ENCODE measurements at regions not wholly inside any gene's neighbourhood (a gene's known extent, or its start where the extent isn't known, plus 50 kb on each side); places are given as distances from the start of the nearest gene placed in this dataset.
"Not testable (repeated sequence)": the region's sequence is repeated elsewhere in the genome, so short reads cannot be mapped to it uniquely, and the experiment has no call there.

DNA sequence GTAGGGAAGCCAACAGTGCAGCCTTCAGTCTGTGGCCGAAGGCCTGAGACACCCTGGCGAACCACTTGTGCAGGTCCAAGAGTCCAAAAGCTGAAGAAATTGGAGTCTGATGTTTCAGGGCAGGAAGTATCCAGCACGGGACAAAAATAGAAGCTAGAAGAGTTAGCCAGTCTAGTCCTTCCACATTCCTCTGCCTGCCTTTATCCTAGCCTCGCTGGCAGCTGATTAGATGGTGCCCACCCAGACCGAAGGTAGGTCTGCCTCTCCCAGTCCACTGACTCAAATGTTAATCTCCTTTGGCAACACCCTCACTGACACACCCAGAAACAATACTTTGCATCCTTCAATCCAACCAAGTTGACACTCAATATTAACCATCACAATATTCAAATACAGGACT is 381.6 kb downstream of the TLE1 start:
- DNase-seq (ENCODE audit: low read depth, low spot score); H3K4me3 ChIP-seq (replicated peaks in 1 of 3; ENCODE audit: insufficient read depth in 1 of 3, low read depth in 1 of 3, low read length in 3 of 3); H3K9ac ChIP-seq (replicated peaks; ENCODE audit: extremely low read depth, insufficient read depth, low read length); H3K36me3 ChIP-seq (ENCODE audit: control insufficient read depth in 2 of 2, extremely low read depth in 1 of 2, insufficient read depth in 2 of 2, low read length in 2 of 2); H3K79me2 ChIP-seq (ENCODE audit: control insufficient read depth, insufficient read depth, low read length); H3K4me2 ChIP-seq (ENCODE audit: insufficient read depth, low read length); BruUV-seq (replicated peaks); intact Hi-C loops (cut with micrococcal nuclease); POLR2A ChIA-PET; dilution Hi-C loops (cut with MboI; ENCODE audit: extremely low pct_ligation_motif_present, low sequenced_read_pairs); H3K27ac ChIP-seq (ENCODE audit: insufficient read depth, low read depth, low read length); H3K9me3 ChIP-seq (replicated peaks; ENCODE audit: control insufficient read depth, insufficient read depth, low read length); H2AFZ ChIP-seq (ENCODE audit: low read depth, low read length); H3K9me1 ChIP-seq (replicated peaks; ENCODE audit: control insufficient read depth, extremely low read depth, insufficient read depth, low read length); H3K27me3 ChIP-seq (ENCODE audit: control insufficient read depth in 2 of 2, insufficient read depth in 2 of 2, low read length in 2 of 2); H3K4me1 ChIP-seq (ENCODE audit: control insufficient read depth, extremely low read depth, insufficient read depth, low read length); FAIRE-seq; CTCF ChIA-PET; H4K20me1 ChIP-seq (replicated peaks; ENCODE audit: control insufficient read depth, extremely low read depth, insufficient read depth, low read length): not testable (repeated sequence)

DNA sequence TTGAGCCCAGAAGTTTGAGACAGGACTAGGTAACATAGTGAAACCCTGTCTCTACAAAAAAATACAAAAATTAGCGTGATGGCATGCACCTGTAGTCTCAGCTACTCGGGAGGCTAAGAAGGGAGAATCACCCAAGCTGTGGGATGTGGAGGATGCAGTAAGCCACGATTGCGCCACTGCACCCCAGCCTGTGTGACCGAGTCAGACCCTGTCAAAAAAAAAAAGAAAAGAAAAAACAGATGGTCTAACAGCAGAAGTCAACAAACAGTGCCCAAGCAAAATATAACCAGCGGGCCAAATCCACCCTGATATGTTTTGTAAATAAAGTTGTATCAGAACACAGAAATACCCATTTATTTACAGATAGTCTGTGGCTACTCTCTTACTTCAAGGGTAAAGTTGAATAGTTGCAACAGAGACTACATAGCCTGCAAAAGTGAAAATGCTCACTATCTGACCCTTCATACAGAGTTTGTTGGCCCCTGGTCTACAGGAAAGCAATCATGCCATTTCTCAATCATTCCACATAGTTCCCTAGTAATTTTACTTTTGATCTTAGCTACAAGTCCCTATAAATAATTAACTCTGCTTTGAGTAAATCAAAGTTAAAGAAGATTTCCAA is 383.7 kb downstream of the TLE1 start:
- no peaks in the 10 kb centered on the region for H4K20me1 ChIP-seq (replicated peaks; ENCODE audit: control insufficient read depth, extremely low read depth, insufficient read depth, low read length)
- no peak overlapping the region for H3K4me3 ChIP-seq (replicated peaks in 1 of 3; ENCODE audit: insufficient read depth in 1 of 3, low read depth in 1 of 3, low read length in 3 of 3)
- no peak overlapping the region for H3K9ac ChIP-seq (replicated peaks; ENCODE audit: extremely low read depth, insufficient read depth, low read length)
- H3K79me2 ChIP-seq (ENCODE audit: control insufficient read depth, insufficient read depth, low read length), result no peaks in the 10 kb centered on the region
- H3K9me3 ChIP-seq (replicated peaks; ENCODE audit: control insufficient read depth, insufficient read depth, low read length), result no peaks in the 10 kb centered on the region
- BruUV-seq (replicated peaks), result no TSS peak
- dilution Hi-C loops (cut with MboI; ENCODE audit: extremely low pct_ligation_motif_present, low sequenced_read_pairs) (no loop called here), intact Hi-C loops (cut with micrococcal nuclease) (no loop called here)
- ChIA-PET POLR2A (no interaction called here), CTCF (no interaction called here)
- no peaks in the 10 kb centered on the region for H3K36me3 ChIP-seq (ENCODE audit: control insufficient read depth in 2 of 2, extremely low read depth in 1 of 2, insufficient read depth in 2 of 2, low read length in 2 of 2)
- H3K27ac ChIP-seq (ENCODE audit: insufficient read depth, low read depth, low read length), result no peak overlapping the region
- no peaks in the 10 kb centered on the region for H3K4me1 ChIP-seq (ENCODE audit: control insufficient read depth, extremely low read depth, insufficient read depth, low read length)
- FAIRE-seq, result no peak
- H3K4me2 ChIP-seq (ENCODE audit: insufficient read depth, low read length), result no peak overlapping the region
- H3K9me1 ChIP-seq (replicated peaks; ENCODE audit: control insufficient read depth, extremely low read depth, insufficient read depth, low read length), result no peaks in the 10 kb centered on the region
- TF ChIP-seq POLR2AphosphoS5 (IDR thresholded peaks at IDR 0.05; ENCODE audit: insufficient read depth, low read depth, low read length) (no peak), JUN (IDR thresholded peaks at IDR 0.05; ENCODE audit: borderline replicate concordance, insufficient read depth, insufficient read length, low read depth) (no peak), EZH2 (IDR thresholded peaks at IDR 0.05; ENCODE audit: borderline replicate concordance, low read depth, low read length, severe bottlenecking) (no peak), MYC (IDR thresholded peaks at IDR 0.05; ENCODE audit: low read depth, low read length) (no peak), GATA2 (IDR thresholded peaks at IDR 0.05; ENCODE audit: insufficient read depth, insufficient read length, low read depth, low read length) (no peak), POLR2A (IDR thresholded peaks at IDR 0.05; ENCODE audit: low read depth, low read length) (no peak), FOS (IDR thresholded peaks at IDR 0.05; ENCODE audit: borderline replicate concordance, insufficient read depth, low read length) (no peak)
- TF ChIP-seq, protein P1, sequence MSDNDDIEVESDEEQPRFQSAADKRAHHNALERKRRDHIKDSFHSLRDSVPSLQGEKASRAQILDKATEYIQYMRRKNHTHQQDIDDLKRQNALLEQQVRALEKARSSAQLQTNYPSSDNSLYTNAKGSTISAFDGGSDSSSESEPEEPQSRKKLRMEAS (IDR thresholded peaks at IDR 0.05; ENCODE audit: insufficient read depth, insufficient read length), result no peak
- TF ChIP-seq, protein P2, sequence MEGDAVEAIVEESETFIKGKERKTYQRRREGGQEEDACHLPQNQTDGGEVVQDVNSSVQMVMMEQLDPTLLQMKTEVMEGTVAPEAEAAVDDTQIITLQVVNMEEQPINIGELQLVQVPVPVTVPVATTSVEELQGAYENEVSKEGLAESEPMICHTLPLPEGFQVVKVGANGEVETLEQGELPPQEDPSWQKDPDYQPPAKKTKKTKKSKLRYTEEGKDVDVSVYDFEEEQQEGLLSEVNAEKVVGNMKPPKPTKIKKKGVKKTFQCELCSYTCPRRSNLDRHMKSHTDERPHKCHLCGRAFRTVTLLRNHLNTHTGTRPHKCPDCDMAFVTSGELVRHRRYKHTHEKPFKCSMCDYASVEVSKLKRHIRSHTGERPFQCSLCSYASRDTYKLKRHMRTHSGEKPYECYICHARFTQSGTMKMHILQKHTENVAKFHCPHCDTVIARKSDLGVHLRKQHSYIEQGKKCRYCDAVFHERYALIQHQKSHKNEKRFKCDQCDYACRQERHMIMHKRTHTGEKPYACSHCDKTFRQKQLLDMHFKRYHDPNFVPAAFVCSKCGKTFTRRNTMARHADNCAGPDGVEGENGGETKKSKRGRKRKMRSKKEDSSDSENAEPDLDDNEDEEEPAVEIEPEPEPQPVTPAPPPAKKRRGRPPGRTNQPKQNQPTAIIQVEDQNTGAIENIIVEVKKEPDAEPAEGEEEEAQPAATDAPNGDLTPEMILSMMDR (IDR thresholded peaks at IDR 0.05; ENCODE audit: extremely low read depth in 1 of 2, insufficient read depth in 1 of 2, low read depth in 1 of 2, low read length in 2 of 2), result no peak
- H3K27me3 ChIP-seq (ENCODE audit: control insufficient read depth in 2 of 2, insufficient read depth in 2 of 2, low read length in 2 of 2), result no peaks in the 10 kb centered on the region
- no peak for DNase-seq (ENCODE audit: low read depth, low spot score)
- H2AFZ ChIP-seq (ENCODE audit: low read depth, low read length), result no peak overlapping the region
